Activated T-helper 1 cell treated with anti-CD3 and anti-CD28 coated beads, Interleukin-2, amount 50 U/mL, for 16 hours (primary cell): ENCODE measurements at regions not wholly inside any gene's neighbourhood (a gene's known extent, or its start where the extent isn't known, plus 50 kb on each side); places are given as distances from the start of the nearest gene placed in this dataset.
"Not testable (repeated sequence)": the region's sequence is repeated elsewhere in the genome, so short reads cannot be mapped to it uniquely, and the experiment has no call there.

Source experiments
- DNase-seq, 2 donors: peaks; one replicate each; pipeline ENCODE4 v3.0.0-alpha.2; 2020; ENCODE audit warnings: low read depth in 1 of 2, low spot score in 1 of 2

DNA sequence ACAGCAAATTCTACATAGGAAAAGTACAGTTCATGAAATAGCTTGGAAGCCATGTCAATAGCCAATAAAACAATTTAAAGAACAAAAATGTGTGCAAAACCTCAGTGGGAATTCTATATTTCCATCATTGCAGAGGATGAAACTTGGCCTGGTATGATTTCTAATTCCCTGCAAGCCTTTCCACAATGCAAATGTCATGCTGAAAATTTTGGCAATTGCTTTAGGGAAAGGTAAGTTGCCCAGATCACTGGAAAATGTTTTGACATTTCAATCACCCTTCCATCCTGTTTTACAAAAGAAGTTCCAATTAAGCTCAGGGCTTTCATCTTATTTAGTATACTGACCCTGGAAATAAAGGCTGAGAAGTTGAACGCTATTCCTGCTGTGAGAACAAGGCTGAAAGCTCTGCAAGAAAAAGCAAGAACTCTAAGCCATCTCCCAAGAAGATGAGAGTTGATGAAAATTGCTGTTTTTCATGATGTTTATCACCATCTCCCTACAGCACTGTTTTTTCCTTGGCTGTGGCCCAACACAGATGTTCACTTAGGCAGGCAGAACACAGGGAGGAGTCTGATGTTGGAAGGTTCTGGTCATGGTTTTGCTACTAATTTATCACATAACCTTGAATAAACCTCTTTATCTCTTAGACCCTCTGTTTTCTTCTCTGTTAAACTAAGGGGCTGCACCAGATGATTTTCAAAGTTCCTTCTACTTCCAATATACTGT is 263.7 kb downstream of the KCTD12 start:
- no peak for DNase-seq

DNA sequence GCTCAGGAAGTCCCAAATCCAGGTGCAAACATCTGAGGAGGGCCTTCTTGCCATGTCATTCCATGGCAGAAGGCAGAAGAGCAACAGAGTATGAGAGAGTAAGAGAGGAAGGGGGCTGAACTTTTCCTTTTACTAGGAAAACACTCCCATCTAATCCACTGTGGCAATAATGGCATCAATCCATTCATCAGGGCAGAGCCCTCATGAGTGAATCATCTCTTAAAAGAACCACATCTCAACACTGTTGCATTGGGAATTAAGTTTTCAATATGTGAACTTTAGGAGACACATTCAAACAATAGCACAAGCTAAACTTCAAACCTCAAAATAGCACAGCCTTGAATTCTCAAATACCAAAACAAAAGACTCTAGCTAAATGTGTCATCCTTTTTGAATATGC is 264.5 kb downstream of the KCTD12 start:
- no peak for DNase-seq

DNA sequence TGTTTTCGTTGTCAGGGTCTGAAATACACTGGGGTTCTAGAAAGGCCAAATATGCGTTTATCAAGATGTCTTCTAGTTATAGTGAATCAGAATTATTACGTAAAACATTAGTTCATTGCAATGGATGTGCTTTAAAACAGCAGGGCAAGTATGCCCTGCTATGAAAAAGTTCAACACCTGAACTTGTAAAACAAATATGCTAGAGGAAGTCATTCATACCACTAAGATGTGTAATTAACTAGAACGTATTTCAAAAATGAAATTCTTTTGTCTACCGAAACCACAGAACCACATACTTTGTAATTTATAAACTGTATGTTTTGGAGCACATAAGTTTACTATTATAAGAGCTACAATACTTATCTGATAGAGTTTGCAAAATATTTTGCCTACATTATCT is 266.2 kb downstream of the KCTD12 start:
- no peak for DNase-seq

DNA sequence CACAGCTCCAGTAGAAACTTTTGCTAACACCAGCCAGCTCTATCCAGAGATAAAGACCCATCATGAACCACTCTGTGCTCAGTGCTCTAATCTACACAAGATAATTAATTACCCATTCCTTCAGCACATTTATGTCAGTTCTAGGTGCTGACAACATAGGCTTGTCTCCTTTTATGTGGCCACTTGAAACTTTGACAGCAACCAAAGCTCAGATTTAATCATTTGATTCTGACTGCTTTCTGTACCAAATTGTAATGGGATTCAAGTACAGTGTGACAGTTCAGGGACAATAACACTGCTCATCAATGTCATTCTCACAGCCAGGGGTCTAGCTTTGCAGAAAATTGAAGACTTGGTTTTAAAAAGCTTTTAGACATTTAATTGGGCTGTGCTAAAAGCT is 266.6 kb downstream of the KCTD12 start:
- no peak for DNase-seq

DNA sequence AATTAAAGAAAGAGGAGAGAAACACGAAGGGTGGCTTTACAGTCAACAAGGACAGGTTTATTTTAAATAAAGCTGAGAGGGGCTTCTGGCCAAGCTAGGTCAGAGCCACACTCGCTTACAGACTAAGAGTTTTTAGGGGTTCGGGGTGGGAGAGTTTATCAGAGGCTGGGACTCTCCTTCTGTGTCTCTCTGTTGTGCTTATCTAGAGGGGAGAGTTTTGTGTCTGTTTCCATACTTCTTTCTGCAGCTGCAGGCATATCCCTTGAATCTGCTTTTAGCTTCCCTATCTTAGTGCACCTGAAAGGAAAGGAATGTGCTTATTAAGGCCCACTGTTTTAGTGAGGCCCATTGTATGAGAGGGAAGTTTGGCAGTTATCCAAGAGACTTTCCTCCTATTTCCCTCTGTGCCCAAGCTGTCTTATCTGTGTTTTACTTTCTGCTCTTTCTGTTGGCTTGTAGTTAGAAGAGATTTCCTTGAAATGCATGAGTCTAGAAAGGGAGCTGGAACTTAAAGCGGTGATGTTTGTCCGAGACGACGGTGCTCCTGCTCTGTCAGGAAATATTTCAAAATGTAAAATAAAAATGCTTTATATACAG is 275.3 kb downstream of the KCTD12 start:
- no peak for DNase-seq

DNA sequence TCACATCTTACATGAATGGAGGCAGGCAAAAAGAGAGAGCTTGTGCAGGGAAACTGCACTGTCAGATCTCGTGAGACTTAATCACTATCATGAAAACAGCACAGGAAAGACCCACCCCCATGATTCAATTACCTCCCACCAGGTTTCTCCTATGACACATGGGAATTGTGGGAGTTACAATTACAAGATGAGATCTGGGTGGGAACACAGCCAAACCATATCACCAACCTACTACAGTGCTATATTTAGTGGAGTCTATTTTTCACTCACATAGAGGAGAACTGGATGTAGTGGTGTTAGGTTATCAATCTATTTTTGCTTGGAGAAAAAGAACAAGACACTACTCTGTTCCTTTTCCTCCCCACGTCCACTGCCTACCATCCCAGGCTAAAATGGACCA is 276.6 kb downstream of the KCTD12 start:
- no peak for DNase-seq

DNA sequence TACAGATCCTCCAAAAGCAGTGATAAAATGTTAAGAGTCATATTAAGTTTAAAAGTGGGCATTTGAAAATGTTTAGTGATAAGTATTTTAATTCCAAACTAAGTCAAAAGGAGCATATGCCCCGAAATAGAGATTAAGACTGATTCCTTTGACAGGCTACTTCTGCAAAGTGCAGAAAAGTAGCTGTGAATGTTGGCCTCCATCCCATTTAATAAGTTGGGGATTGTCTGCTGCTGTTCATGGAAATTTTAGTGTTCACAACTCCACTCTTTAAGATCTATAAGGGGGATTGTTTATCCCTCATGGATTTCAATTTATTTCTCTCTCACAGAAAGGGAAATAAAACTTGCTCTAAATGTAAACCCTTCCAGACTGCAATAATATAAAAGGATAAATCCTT is 278.3 kb downstream of the KCTD12 start:
- no peak for DNase-seq

DNA sequence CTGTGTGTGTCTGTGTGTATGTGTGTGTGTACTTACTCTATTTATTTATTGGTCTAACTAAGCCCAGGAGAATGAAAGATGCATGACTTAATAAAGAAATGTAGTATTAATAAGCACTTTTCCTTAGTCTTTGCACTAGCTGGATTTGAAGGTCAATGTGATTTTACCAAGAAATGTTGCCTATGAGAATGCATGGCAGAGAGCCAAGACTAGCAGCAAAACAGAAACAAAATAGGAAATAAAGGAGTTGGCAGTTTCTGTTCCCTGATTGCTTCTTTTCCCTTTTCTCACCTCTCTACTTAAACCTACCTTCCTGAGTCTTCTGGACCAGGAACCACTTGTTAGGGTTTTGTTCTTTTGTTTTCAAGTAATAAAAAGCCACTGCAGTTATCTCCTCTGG is 286.1 kb downstream of the KCTD12 start:
- no peak for DNase-seq

DNA sequence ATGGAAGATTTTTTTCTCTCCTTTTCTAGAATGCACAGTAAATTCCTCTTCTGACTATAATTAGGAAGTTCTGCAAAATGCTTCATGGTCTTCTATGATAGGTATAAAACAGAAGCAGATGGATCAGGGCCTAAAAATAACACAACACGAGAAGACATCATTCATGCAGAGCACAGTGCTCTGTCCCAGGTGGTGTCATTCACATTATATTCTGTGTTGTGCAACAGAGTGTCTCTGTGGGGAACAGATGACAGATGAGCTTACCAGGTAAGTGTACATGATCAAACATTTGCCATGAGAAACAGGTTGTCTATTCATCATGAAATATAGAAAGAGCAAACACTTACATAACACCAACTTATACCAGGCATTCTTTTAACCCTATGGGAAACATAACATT is 288.3 kb downstream of the KCTD12 start:
- DNase-seq, result no peak

DNA sequence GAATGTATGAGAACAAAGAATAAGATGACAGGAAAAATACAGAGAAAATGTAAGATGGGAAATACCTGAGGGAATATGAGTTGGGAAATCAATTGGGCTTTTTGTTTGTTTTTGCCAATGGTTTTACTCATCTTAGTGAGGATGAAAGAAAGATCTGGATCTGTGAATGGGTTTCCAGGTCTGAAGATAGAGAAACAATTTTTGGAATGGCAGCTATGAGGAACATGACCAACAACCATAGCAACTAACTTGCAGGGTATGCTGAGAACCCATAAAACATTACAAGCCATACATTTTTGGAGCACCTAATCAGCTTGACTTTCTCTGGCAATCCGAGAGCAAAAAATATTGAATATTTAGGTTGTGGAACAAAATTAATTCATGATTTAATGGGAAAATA is 290.0 kb downstream of the KCTD12 start:
- no peak for DNase-seq

DNA sequence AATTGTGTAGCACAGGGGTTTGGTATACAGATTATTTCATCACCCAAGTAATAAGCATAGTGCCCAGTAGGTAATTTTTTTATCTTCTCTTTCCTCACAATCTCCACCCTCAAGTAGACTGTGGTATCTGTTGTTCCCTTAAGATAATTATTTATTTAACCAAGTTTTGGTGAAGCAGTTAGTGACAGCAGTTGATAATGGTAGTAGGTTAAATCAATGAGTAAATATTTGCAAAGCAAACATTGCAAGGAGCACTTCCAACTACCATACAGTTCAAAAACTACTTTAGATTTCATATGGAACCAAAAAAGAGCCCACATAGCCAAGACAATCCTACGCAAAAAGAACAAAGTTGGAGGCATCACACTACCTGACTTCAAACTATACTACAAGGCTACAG is 291.8 kb downstream of the KCTD12 start:
- no peak for DNase-seq

DNA sequence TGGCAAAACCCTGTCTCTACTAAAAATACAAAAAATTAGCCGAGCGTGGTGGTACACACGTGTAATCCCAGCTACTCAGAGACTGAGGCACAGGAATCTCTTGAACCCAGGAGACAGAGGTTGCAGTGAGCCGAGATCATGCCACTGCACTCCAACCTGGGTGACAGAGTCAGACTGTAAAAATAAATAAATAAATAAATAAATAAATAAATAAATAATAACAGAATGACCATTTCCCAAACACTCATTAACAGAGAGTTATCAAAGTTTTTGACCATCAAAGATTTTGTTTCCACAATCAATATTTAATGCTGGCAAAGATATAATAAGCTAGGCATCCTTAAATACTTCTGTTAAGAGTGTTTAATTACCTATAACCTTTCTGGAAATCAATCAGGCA is 299.4 kb downstream of the KCTD12 start:
- DNase-seq, result no peak

DNA sequence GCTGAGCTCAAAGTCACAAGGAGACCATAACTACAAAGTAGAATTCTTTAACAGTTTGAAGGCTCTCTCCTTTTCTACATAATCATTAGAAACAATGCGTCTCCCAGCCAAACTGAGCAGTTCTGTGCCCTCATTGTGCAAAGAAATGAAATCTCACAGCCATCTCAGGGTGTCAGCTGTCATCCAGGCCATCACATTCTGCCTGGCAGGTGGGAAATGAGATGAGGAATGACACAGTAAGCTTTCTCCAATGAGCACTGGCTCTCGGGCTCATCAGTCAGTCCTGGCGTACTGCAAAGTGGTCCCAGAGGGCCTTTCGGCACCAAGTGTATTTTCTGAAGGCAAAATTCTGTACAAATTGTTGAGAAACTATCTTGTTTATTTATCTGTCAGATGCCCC is 306.5 kb downstream of the KCTD12 start:
- DNase-seq, result no peak

DNA sequence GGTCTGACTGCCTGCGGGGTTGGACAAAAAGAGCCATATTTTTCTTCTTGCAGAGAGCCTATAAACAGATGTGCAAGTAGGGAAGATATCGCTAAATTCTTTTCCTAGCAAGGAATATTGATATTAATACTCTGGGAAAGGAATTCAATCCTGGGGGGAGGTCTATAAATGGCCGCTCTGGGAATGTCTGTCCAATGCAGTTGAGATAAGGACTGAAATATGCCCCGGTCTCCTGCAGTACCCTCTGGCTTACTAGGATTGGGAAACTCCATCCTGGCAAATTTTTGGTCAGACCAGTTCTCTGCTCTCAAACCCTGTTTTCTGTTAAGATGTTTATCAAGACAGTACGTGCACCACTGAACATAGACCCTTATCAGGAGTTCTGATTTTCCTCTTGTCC is 310.6 kb downstream of the KCTD12 start:
- DNase-seq, result not testable (repeated sequence)

DNA sequence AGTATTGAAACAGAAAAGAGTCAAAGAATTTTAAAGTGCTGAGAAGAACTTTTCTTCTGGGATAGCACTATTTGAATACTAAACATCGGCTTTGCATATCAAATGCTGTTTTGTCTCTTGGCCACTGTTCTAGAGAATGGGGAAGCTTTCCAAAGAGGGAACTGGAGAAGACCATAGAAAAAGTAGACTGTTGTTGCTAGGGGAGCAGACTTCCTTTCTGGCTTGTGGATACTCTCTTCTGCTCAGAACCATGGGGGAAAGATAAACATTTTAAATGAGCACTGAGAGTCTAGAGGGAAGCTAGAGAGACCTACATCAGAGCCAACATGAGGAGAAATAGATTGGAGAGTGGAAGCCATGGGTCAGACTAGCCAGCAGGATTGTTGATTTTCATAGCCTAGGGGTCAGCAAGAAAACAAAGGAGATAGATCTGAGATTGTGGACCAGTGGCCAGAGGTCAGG is 315.7 kb downstream of the KCTD12 start:
- no peak for DNase-seq

DNA sequence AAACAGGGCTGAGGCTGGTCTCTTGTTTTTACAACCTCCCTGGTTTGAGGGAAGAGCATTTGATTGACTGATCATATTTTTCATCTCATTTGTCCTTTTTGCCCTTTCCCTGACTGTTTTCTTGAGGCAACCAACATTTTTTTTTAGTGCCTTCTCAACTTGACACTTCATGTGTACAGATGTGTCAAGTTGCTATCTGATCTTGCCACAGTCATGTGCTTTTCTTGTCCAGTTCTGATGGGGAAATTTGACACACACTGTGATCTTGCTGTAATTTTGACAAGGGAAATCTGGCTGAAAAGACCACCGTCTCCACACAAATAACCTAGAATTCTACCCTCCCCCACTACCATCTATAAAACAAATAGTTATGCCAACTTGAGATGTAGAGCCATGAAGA is 329.6 kb downstream of the KCTD12 start:
- DNase-seq, result no peak

DNA sequence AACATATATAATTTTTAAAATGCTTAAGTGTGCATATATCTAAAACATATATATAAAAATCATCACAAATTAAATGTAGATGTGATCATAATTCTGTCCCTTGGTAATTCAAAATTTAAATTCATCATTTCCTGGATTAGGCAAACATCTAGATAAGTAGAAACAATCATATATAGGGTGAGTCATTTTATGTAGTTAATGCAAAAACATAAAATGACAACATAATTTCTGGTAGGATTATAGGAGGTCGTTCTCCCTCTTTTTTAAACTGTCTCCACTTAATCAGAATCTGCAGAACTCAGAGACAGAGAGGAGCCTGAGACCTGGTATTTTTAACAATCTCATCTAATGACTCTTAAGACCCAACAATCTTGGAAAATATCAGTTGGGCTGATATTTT is 333.4 kb downstream of the KCTD12 start:
- DNase-seq, result no peak

DNA sequence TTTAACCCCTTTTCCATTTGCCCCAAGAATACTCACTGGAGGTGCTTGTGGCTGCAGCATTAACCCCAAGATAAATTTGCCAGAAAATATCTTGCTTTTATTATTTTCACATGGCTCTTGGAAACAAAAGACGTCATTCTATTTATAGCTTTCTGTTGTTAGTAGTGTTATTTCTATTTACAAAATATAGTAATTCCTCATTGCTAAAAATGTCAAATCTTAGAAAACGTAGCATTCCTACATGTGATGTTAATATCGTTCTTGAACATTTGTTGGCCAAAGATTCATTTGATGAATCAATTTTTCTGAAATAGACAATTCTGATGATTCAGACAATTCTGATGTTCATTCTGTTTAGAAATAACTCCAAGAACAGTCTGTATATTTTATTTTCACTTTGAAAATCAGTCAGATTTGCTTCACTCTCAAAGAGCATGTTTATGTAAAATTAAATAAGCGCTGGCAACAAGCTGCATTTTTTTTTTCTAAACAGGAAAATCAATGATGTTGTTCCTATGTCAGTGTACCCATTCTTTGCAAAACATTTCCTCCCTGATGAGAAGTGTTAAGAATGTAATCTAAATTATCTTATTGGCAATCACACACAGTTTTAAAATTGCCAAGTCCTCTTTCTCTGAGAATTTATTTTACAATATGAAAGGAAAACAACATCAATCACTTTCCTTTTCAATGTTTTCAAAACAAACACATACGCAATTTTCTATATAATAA is 334.0 kb downstream of the KCTD12 start:
- no peak for DNase-seq

DNA sequence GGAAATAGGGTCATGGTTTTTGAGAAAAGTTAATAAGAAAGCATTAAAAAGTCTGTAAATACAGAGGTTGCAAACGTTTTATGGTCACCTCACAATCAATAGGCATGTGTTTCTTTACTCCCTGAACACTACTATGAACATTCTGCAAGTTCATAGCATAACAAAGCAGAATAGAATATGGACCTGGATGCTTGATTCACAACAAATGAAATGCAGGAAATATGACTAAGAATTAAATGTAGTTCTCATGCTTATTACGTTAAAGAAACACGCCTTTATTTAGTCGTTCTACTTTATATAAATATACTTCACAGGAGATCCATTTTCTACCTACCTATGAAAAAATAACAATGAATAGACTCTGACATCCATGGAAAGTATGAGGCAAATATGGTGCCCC is 344.0 kb downstream of the KCTD12 start:
- no peak for DNase-seq

DNA sequence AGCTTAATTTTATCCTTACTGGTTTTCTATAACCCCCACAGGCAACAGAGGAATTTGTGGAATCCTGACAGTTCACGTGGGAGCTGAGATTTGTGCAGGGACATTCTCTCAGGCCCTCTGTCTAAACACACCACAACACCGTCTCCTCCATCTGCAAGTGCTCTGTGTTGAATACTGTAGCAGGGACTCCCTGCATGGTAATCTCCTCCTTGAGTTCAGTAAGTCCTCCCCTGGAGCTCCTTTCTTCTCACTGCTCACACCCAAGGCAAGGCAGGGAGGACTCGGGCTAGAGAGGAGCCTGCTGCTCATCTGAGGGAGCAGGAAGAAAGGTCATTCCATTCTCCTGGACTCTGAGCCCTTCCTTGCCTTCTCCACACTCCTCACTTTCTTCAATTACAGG is 348.2 kb downstream of the KCTD12 start:
- no peak for DNase-seq

DNA sequence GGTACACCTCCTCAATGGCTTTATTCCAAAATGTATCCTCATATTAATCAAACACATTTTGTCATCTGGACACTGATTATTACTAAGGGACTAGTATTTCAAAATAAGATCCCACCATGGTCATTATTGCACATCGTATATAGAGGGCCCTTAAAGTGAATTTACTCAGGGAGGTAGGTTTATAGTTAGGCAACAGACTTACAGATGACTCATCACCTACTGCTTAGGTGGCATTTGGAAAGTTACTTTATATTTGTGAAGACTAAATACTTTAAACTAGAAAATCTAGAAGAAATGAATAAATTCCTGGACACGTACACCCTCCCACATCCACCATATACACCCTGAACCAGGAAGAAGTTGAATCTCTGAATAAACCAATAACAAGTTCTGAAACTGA is 353.0 kb downstream of the KCTD12 start:
- DNase-seq, result no peak

DNA sequence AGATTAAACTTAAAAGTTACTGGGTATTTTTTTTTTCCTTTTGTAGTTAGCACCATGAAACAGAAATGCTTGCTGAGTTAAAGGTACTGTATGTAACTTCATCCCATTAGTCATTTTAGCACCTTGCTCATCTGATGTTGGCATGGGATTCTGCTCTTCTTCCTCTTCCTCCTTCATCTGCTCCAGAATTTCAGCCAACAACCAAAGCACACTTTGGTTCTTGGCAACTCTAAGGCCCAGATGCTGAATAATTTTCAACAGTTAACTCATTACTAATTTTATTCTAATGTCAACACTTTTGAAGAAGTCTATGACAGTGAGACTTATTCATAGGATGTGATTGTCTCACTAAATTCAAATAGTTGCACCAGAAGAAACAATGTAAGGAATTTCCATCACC is 359.2 kb downstream of the KCTD12 start:
- no peak for DNase-seq
